ENCODE measurements at regions not wholly inside any gene's neighbourhood (a gene's known extent, or its start where the extent isn't known, plus 50 kb on each side); places are given as distances from the start of the nearest gene placed in this dataset.

- Histone ChIP-seq H3K9ac (ENCODE audit: low read length) (no peak overlapping the region), H2AFZ (ENCODE audit: low read length) (no peak overlapping the region), H3K4me2 (ENCODE audit: low read depth, low read length, poor library complexity, severe bottlenecking) (no peak overlapping the region), H3K27me3 (ENCODE audit: low read length) (no peaks in the 10 kb centered on the region), H4K20me1 (ENCODE audit: insufficient read depth, low read depth, low read length) (0 out of 2 replicates have a peak, but pooled peaks cover under 1% of the 10 kb centered on the region), H3K27ac (ENCODE audit: low read length) (no peak overlapping the region), H3K79me2 (ENCODE audit: low read length) (no peaks in the 10 kb centered on the region), H3K9me3 (ENCODE audit: low read length) (no peaks in the 10 kb centered on the region), H3K9me2 (replicated peaks; ENCODE audit: insufficient read depth, low read length) (no peaks in the 10 kb centered on the region), H3K4me1 (ENCODE audit: low read length) (no peaks in the 10 kb centered on the region), H3K4me3 (ENCODE audit: low read length) (no peak overlapping the region), H3K36me3 (ENCODE audit: insufficient read depth, low read length) (no peaks in the 10 kb centered on the region)
- no peak for DNase-seq
Observed at GRCh38 chr1:30313584-30313983, 409.8 kb downstream of the MATN1 start.

- H3K4me2 ChIP-seq (ENCODE audit: low read depth, low read length, poor library complexity, severe bottlenecking): no peak overlapping the region
- no peak overlapping the region for H3K9ac ChIP-seq (ENCODE audit: low read length)
- H2AFZ ChIP-seq (ENCODE audit: low read length): no peak overlapping the region
- no peaks in the 10 kb centered on the region for H3K79me2 ChIP-seq (ENCODE audit: low read length)
- no peaks in the 10 kb centered on the region for H3K27me3 ChIP-seq (ENCODE audit: low read length)
- H3K9me3 ChIP-seq (ENCODE audit: low read length): no peaks in the 10 kb centered on the region
- H4K20me1 ChIP-seq (ENCODE audit: insufficient read depth, low read depth, low read length): no peaks in the 10 kb centered on the region
- no peaks in the 10 kb centered on the region for H3K9me2 ChIP-seq (replicated peaks; ENCODE audit: insufficient read depth, low read length)
- no peak overlapping the region for H3K4me3 ChIP-seq (ENCODE audit: low read length)
- no peaks in the 10 kb centered on the region for H3K4me1 ChIP-seq (ENCODE audit: low read length)
- H3K36me3 ChIP-seq (ENCODE audit: insufficient read depth, low read length): no peaks in the 10 kb centered on the region
- no peak overlapping the region for H3K27ac ChIP-seq (ENCODE audit: low read length)
- no peak for DNase-seq
Observed at GRCh38 chr1:30313176-30313575, 410.2 kb downstream of the MATN1 start.

- no peak for DNase-seq
- no peak overlapping the region for H3K27ac ChIP-seq (ENCODE audit: low read length)
- no peaks in the 10 kb centered on the region for H3K27me3 ChIP-seq (ENCODE audit: low read length)
- H3K4me1 ChIP-seq (ENCODE audit: low read length): no peaks in the 10 kb centered on the region
- H4K20me1 ChIP-seq (ENCODE audit: insufficient read depth, low read depth, low read length): no peaks in the 10 kb centered on the region
- no peaks in the 10 kb centered on the region for H3K9me2 ChIP-seq (replicated peaks; ENCODE audit: insufficient read depth, low read length)
- no peaks in the 10 kb centered on the region for H3K36me3 ChIP-seq (ENCODE audit: insufficient read depth, low read length)
- H3K9ac ChIP-seq (ENCODE audit: low read length): no peak overlapping the region
- H3K9me3 ChIP-seq (ENCODE audit: low read length): no peaks in the 10 kb centered on the region
- H3K4me2 ChIP-seq (ENCODE audit: low read depth, low read length, poor library complexity, severe bottlenecking): no peak overlapping the region
- no peak overlapping the region for H3K4me3 ChIP-seq (ENCODE audit: low read length)
- no peaks in the 10 kb centered on the region for H3K79me2 ChIP-seq (ENCODE audit: low read length)
- no peak overlapping the region for H2AFZ ChIP-seq (ENCODE audit: low read length)
Observed at GRCh38 chr1:30312226-30312625, 411.2 kb downstream of the MATN1 start.

- Histone ChIP-seq H3K27ac (ENCODE audit: low read length) (no peak overlapping the region), H3K27me3 (ENCODE audit: low read length) (no peaks in the 10 kb centered on the region), H3K4me1 (ENCODE audit: low read length) (no peaks in the 10 kb centered on the region), H3K4me2 (ENCODE audit: low read depth, low read length, poor library complexity, severe bottlenecking) (no peak overlapping the region), H4K20me1 (ENCODE audit: insufficient read depth, low read depth, low read length) (no peaks in the 10 kb centered on the region), H3K36me3 (ENCODE audit: insufficient read depth, low read length) (no peaks in the 10 kb centered on the region), H3K9me2 (replicated peaks; ENCODE audit: insufficient read depth, low read length) (no peaks in the 10 kb centered on the region), H3K9ac (ENCODE audit: low read length) (no peak overlapping the region), H2AFZ (ENCODE audit: low read length) (no peak overlapping the region), H3K79me2 (ENCODE audit: low read length) (no peaks in the 10 kb centered on the region), H3K9me3 (ENCODE audit: low read length) (no peaks in the 10 kb centered on the region), H3K4me3 (ENCODE audit: low read length) (no peak overlapping the region)
- no peak for DNase-seq
Observed at GRCh38 chr1:30311749-30312148, 411.6 kb downstream of the MATN1 start.

GRCh38 chr1:30310966-30311742, 412.2 kb downstream of the MATN1 start:
- DNase-seq: no peak
- no peaks in the 10 kb centered on the region for H3K27me3 ChIP-seq (ENCODE audit: low read length)

GRCh38 chr1:30307182-30307581, 416.2 kb downstream of the MATN1 start:
- H3K27me3 ChIP-seq (ENCODE audit: low read length): no peaks in the 10 kb centered on the region
- H3K9me3 ChIP-seq (ENCODE audit: low read length): no peaks in the 10 kb centered on the region
- H4K20me1 ChIP-seq (ENCODE audit: insufficient read depth, low read depth, low read length): no peaks in the 10 kb centered on the region
- no peaks in the 10 kb centered on the region for H3K9me2 ChIP-seq (replicated peaks; ENCODE audit: insufficient read depth, low read length)
- no peaks in the 10 kb centered on the region for H3K79me2 ChIP-seq (ENCODE audit: low read length)
- H3K4me1 ChIP-seq (ENCODE audit: low read length): no peaks in the 10 kb centered on the region
- H3K36me3 ChIP-seq (ENCODE audit: insufficient read depth, low read length): no peaks in the 10 kb centered on the region
- DNase-seq: no peak
- no peak overlapping the region for H3K4me2 ChIP-seq (ENCODE audit: low read depth, low read length, poor library complexity, severe bottlenecking)
- no peak overlapping the region for H3K4me3 ChIP-seq (ENCODE audit: low read length)
- no peak overlapping the region for H3K9ac ChIP-seq (ENCODE audit: low read length)
- H2AFZ ChIP-seq (ENCODE audit: low read length): no peak overlapping the region
- H3K27ac ChIP-seq (ENCODE audit: low read length): no peak overlapping the region

More at GRCh38 chr1:30310966-30311742, 412.2 kb downstream of the MATN1 start:
- H4K20me1 ChIP-seq (ENCODE audit: insufficient read depth, low read depth, low read length): no peaks in the 10 kb centered on the region
- H3K4me1 ChIP-seq (ENCODE audit: low read length): no peaks in the 10 kb centered on the region
- H3K4me3 ChIP-seq (ENCODE audit: low read length): no peak overlapping the region
- no peaks in the 10 kb centered on the region for H3K9me2 ChIP-seq (replicated peaks; ENCODE audit: insufficient read depth, low read length)
- H3K79me2 ChIP-seq (ENCODE audit: low read length): no peaks in the 10 kb centered on the region
- H2AFZ ChIP-seq (ENCODE audit: low read length): no peak overlapping the region
- H3K27ac ChIP-seq (ENCODE audit: low read length): no peak overlapping the region
- H3K36me3 ChIP-seq (ENCODE audit: insufficient read depth, low read length): no peaks in the 10 kb centered on the region
- no peak overlapping the region for H3K9ac ChIP-seq (ENCODE audit: low read length)
- no peak overlapping the region for H3K4me2 ChIP-seq (ENCODE audit: low read depth, low read length, poor library complexity, severe bottlenecking)
- no peaks in the 10 kb centered on the region for H3K9me3 ChIP-seq (ENCODE audit: low read length)

GRCh38 chr1:30305519-30305918, 417.9 kb downstream of the MATN1 start:
- H4K20me1 ChIP-seq (ENCODE audit: insufficient read depth, low read depth, low read length): no peaks in the 10 kb centered on the region
- no peak overlapping the region for H3K9ac ChIP-seq (ENCODE audit: low read length)
- H3K36me3 ChIP-seq (ENCODE audit: insufficient read depth, low read length): no peaks in the 10 kb centered on the region
- no peaks in the 10 kb centered on the region for H3K79me2 ChIP-seq (ENCODE audit: low read length)
- no peak overlapping the region for H2AFZ ChIP-seq (ENCODE audit: low read length)
- H3K27ac ChIP-seq (ENCODE audit: low read length): no peak overlapping the region
- H3K4me2 ChIP-seq (ENCODE audit: low read depth, low read length, poor library complexity, severe bottlenecking): no peak overlapping the region
- no peaks in the 10 kb centered on the region for H3K9me2 ChIP-seq (replicated peaks; ENCODE audit: insufficient read depth, low read length)
- H3K9me3 ChIP-seq (ENCODE audit: low read length): no peaks in the 10 kb centered on the region
- H3K4me3 ChIP-seq (ENCODE audit: low read length): no peak overlapping the region
- H3K27me3 ChIP-seq (ENCODE audit: low read length): no peaks in the 10 kb centered on the region
- H3K4me1 ChIP-seq (ENCODE audit: low read length): no peaks in the 10 kb centered on the region
- no peak for DNase-seq

- Histone ChIP-seq H3K9me2 (replicated peaks; ENCODE audit: insufficient read depth, low read length) (no peaks in the 10 kb centered on the region), H3K27ac (ENCODE audit: low read length) (no peak overlapping the region), H3K4me2 (ENCODE audit: low read depth, low read length, poor library complexity, severe bottlenecking) (no peak overlapping the region), H3K27me3 (ENCODE audit: low read length) (no peaks in the 10 kb centered on the region), H3K9ac (ENCODE audit: low read length) (no peak overlapping the region), H4K20me1 (ENCODE audit: insufficient read depth, low read depth, low read length) (no peaks in the 10 kb centered on the region), H3K36me3 (ENCODE audit: insufficient read depth, low read length) (no peaks in the 10 kb centered on the region), H3K9me3 (ENCODE audit: low read length) (no peaks in the 10 kb centered on the region), H2AFZ (ENCODE audit: low read length) (no peak overlapping the region), H3K79me2 (ENCODE audit: low read length) (no peaks in the 10 kb centered on the region), H3K4me3 (ENCODE audit: low read length) (no peak overlapping the region), H3K4me1 (ENCODE audit: low read length) (no peaks in the 10 kb centered on the region)
- no peak for DNase-seq
Observed at GRCh38 chr1:30305061-30305460, 418.3 kb downstream of the MATN1 start.
